Endothelial cell of umbilical vein (primary cell): ENCODE measurements at regions not wholly inside any gene's neighbourhood (a gene's known extent, or its start where the extent isn't known, plus 50 kb on each side); places are given as distances from the start of the nearest gene placed in this dataset.

Experiments used
- EZH2 ChIP-seq: IDR thresholded peaks from 2 replicates; pipeline ENCODE4 v1.6.1; 2012; ENCODE audit warnings: borderline replicate concordance, low read depth, mild to moderate bottlenecking, moderate library complexity, low read length, inconsistent platforms; ENCODE audit not compliant: severe bottlenecking
- JUN ChIP-seq: IDR thresholded peaks from 2 replicates; pipeline ENCODE4 v1.6.1; 2011; ENCODE audit warnings: borderline replicate concordance, low read depth; ENCODE audit not compliant: insufficient read length, insufficient read depth
- MAX ChIP-seq: IDR thresholded peaks from 2 replicates; pipeline ENCODE4 v1.6.1; 2011; ENCODE audit not compliant: insufficient read depth, insufficient read length
- POLR2A ChIP-seq: IDR thresholded peaks from 2 replicates; pipeline ENCODE4 v1.6.1; 2012; ENCODE audit warnings: low read depth, mild to moderate bottlenecking, control low read depth, low read length
- TF ChIP-seq, protein P1 (sequence below), 2 donors: IDR thresholded peaks; 1 replicate in 1 of 2; 2 replicates in 1 of 2; pipeline ENCODE4 v1.5.1; 2011; ENCODE audit warnings: low read length in 2 of 2, mild to moderate bottlenecking in 2 of 2, moderate library complexity in 2 of 2, control low read depth in 1 of 2, inconsistent platforms in 1 of 2, low read depth in 1 of 2; ENCODE audit not compliant: insufficient read depth in 1 of 2; ENCODE audit errors: extremely low read depth in 1 of 2

- TF ChIP-seq, protein P1, sequence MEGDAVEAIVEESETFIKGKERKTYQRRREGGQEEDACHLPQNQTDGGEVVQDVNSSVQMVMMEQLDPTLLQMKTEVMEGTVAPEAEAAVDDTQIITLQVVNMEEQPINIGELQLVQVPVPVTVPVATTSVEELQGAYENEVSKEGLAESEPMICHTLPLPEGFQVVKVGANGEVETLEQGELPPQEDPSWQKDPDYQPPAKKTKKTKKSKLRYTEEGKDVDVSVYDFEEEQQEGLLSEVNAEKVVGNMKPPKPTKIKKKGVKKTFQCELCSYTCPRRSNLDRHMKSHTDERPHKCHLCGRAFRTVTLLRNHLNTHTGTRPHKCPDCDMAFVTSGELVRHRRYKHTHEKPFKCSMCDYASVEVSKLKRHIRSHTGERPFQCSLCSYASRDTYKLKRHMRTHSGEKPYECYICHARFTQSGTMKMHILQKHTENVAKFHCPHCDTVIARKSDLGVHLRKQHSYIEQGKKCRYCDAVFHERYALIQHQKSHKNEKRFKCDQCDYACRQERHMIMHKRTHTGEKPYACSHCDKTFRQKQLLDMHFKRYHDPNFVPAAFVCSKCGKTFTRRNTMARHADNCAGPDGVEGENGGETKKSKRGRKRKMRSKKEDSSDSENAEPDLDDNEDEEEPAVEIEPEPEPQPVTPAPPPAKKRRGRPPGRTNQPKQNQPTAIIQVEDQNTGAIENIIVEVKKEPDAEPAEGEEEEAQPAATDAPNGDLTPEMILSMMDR (IDR thresholded peaks at IDR 0.05; ENCODE audit: extremely low read depth in 1 of 2, insufficient read depth in 1 of 2, low read depth in 1 of 2, low read length in 2 of 2) = no peak
- TF ChIP-seq JUN (no peak), MAX (no peak), POLR2A (no peak), EZH2 (no peak)
Observed at GRCh38 chr6:157741948-157742556, 81.0 kb upstream of the SNX9 start.
